Keratinocyte (primary cell): ENCODE measurements at regions not wholly inside any gene's neighbourhood (a gene's known extent, or its start where the extent isn't known, plus 50 kb on each side); places are given as distances from the start of the nearest gene placed in this dataset.

Source experiments
- DNase-seq: peaks from one replicate; pipeline ENCODE4 v3.0.0-alpha.2; 2011; ENCODE audit warnings: low read depth, missing footprints, low spot score
- FAIRE-seq: peaks from 2 replicates; lab custom pipeline; 2011; peaks lifted over from hg19 to GRCh38; lab: Jason Lieb, UNC
- H2AFZ ChIP-seq: 2 replicates; pipeline ENCODE4 v1.6.0; 2012; ENCODE audit warnings: low read length, control low read depth, inconsistent platforms; ENCODE audit not compliant: control insufficient read depth
- H3K27ac ChIP-seq: 2 replicates; pipeline ENCODE4 v1.5.1; 2011; ENCODE audit warnings: low read length; ENCODE audit not compliant: control insufficient read depth, insufficient read depth
- H3K27me3 ChIP-seq: 3 replicates; pipeline ENCODE4 v1.6.0; 2011; ENCODE audit warnings: low read length; ENCODE audit not compliant: control insufficient read depth, insufficient read depth; ENCODE audit errors: extremely low read depth
- H3K36me3 ChIP-seq, 2 experiments: 2 replicates in 1 of 2; 3 replicates in 1 of 2; pipeline ENCODE4 v1.5.1; 2011; ENCODE audit warnings: low read length in 2 of 2, mild to moderate bottlenecking in 1 of 2; ENCODE audit not compliant: control insufficient read depth in 2 of 2, insufficient read depth in 2 of 2; ENCODE audit errors: extremely low read depth in 1 of 2
- H3K4me1 ChIP-seq: 3 replicates; pipeline ENCODE4 v1.5.1; 2011; ENCODE audit warnings: low read length; ENCODE audit not compliant: control insufficient read depth, insufficient read depth; ENCODE audit errors: extremely low read depth
- H3K4me2 ChIP-seq: 3 replicates; pipeline ENCODE4 v1.6.0; 2011; ENCODE audit warnings: low read depth, low read length; ENCODE audit not compliant: control insufficient read depth, insufficient read depth; ENCODE audit errors: extremely low read depth
- H3K4me3 ChIP-seq, 3 experiments: fragments of 200-600 bp in 1 of 3; sonication (generic) in 1 of 3; 2 replicates in 2 of 3; 3 replicates in 1 of 3; pipeline ENCODE4 v1.5.1; 2011 to 2016; ENCODE audit warnings: low read length in 3 of 3, mild to moderate bottlenecking in 3 of 3, control low read depth in 2 of 3, inconsistent platforms in 1 of 3, low read depth in 1 of 3, mixed read lengths in 1 of 3, mixed run types in 1 of 3, moderate library complexity in 1 of 3; ENCODE audit not compliant: control insufficient read depth in 2 of 3, insufficient read depth in 2 of 3; ENCODE audit errors: extremely low read depth in 1 of 3
- H3K79me2 ChIP-seq: 2 replicates; pipeline ENCODE4 v1.6.0; 2012; ENCODE audit warnings: low read length; ENCODE audit not compliant: control insufficient read depth, insufficient read depth
- H3K9ac ChIP-seq: 3 replicates; pipeline ENCODE4 v1.6.0; 2011; ENCODE audit warnings: low read length; ENCODE audit not compliant: control insufficient read depth, insufficient read depth; ENCODE audit errors: extremely low read depth
- H3K9me1 ChIP-seq: 3 replicates; pipeline ENCODE4 v1.6.0; 2011; ENCODE audit warnings: low read length; ENCODE audit not compliant: control insufficient read depth, insufficient read depth; ENCODE audit errors: extremely low read depth
- H3K9me3 ChIP-seq: 2 replicates; pipeline ENCODE4 v1.5.1; 2012; ENCODE audit warnings: low read depth, low read length; ENCODE audit not compliant: control insufficient read depth
- H4K20me1 ChIP-seq: 3 replicates; pipeline ENCODE4 v1.6.0; 2011; ENCODE audit warnings: low read length; ENCODE audit not compliant: control insufficient read depth, insufficient read depth; ENCODE audit errors: extremely low read depth
- EZH2 ChIP-seq: IDR thresholded peaks from one replicate; pipeline ENCODE4 v1.6.1; 2012; ENCODE audit warnings: inconsistent platforms, mild to moderate bottlenecking, low read length, moderate library complexity
- dilution Hi-C: fragments of 300-500 bp; cut with MboI; formaldehyde crosslinking; loops from one replicate; pipeline ENCODE4 v1.7.0; 2020; ENCODE audit warnings: low sequenced_read_pairs; ENCODE audit not compliant: extremely low pct_ligation_motif_present
- TF ChIP-seq, protein P1 (sequence below), 3 experiments: IDR thresholded peaks in 1 of 3; conservative IDR thresholded peaks in 1 of 3; optimal IDR thresholded peaks in 1 of 3; 2 replicates in 2 of 3; 3 replicates in 1 of 3; pipeline versions ENCODE3 to v1.5.1; 2011; ENCODE audit warnings: low read length in 3 of 3, mild to moderate bottlenecking in 3 of 3, moderate library complexity in 2 of 3, control low read depth in 1 of 3, inconsistent platforms in 1 of 3; ENCODE audit not compliant: insufficient read depth in 2 of 3; ENCODE audit errors: extremely low read depth in 1 of 3

DNA sequence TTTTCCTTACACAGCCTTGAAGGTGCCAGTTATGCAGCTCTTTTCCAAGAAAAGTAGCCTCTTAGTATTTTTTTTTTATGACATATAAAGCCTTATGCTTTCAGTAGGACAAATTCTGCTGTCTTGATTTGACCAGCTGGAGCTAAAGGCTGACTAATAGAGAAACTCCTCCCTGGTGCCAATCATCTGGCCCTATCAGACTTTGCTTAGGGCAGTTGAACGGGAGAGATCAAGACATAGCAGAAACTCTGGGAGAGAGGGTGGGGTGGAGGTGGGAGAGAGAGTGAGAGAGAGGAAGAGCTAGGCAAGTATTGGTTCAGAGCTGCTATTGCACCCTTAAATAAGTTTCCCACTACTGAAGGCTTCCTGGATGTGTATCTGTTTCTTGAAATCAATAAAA lies 100.2 kb downstream of the SEC61B start:
- H4K20me1 ChIP-seq: no peaks in the 10 kb centered on the region
- FAIRE-seq: no peak
- no peak overlapping the region for H3K27ac ChIP-seq
- H3K4me3 ChIP-seq: no peak overlapping the region
- no peak overlapping the region for H3K4me2 ChIP-seq
- H3K9me1 ChIP-seq: no peaks in the 10 kb centered on the region
- no peak for DNase-seq
- no peak overlapping the region for H2AFZ ChIP-seq
- H3K9me3 ChIP-seq: no peaks in the 10 kb centered on the region
- H3K9ac ChIP-seq: no peak overlapping the region
- no peaks in the 10 kb centered on the region for H3K4me1 ChIP-seq
- TF ChIP-seq EZH2: no peak
- TF ChIP-seq, protein P1, sequence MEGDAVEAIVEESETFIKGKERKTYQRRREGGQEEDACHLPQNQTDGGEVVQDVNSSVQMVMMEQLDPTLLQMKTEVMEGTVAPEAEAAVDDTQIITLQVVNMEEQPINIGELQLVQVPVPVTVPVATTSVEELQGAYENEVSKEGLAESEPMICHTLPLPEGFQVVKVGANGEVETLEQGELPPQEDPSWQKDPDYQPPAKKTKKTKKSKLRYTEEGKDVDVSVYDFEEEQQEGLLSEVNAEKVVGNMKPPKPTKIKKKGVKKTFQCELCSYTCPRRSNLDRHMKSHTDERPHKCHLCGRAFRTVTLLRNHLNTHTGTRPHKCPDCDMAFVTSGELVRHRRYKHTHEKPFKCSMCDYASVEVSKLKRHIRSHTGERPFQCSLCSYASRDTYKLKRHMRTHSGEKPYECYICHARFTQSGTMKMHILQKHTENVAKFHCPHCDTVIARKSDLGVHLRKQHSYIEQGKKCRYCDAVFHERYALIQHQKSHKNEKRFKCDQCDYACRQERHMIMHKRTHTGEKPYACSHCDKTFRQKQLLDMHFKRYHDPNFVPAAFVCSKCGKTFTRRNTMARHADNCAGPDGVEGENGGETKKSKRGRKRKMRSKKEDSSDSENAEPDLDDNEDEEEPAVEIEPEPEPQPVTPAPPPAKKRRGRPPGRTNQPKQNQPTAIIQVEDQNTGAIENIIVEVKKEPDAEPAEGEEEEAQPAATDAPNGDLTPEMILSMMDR (optimal IDR thresholded peaks at IDR 0.05 in 1 of 3, IDR thresholded peaks at IDR 0.05 in 1 of 3, conservative IDR thresholded peaks at IDR 0.05 in 1 of 3; ENCODE audit: extremely low read depth in 1 of 3, insufficient read depth in 2 of 3, low read length in 3 of 3): no peak
- H3K36me3 ChIP-seq: no peaks in the 10 kb centered on the region
- no peaks in the 10 kb centered on the region for H3K79me2 ChIP-seq
- no peaks in the 10 kb centered on the region for H3K27me3 ChIP-seq
- dilution Hi-C loops: no loop called here

DNA sequence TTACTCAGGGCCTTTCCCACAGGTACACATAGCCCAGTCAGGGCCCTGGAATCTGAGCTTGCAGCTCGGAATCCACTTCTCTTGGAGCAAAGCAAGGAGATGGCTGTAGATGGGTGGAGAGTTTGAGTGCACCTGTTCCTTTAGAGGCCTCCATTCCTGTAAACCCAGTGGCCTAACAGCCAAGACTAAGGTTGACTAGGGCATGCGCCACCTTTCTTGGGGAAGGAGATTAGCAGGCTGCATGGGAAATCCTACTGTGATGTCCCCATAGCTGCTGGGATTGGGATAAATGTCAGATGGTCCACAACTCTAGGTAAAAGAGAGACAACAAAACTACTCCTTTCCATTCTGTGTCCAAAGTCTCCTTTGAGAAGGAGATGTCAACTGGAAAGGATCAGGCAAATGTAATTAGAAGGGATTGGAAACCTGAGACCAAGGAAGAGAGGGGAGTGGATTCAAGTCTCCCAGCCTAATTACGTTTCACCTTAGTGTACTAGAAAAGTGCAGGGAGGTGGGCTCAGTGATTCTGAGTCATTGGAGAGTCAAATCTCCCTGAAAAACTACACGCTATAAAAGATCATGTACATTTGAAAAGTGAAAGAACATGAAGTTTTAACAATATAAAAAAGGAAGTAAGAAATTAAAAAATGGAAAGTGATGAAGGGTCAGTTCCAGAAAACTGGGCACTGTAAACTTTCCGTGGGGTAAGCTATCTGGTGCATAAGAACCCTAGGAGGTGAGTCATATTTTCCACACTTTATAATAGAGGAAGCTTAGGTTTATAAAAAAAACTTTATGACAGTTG lies 104.2 kb downstream of the SEC61B start:
- Histone ChIP-seq H3K9me3 (no peaks in the 10 kb centered on the region), H3K79me2 (no peaks in the 10 kb centered on the region), H3K27ac (no peak overlapping the region), H3K27me3 (no peaks in the 10 kb centered on the region), H2AFZ (no peak overlapping the region), H3K36me3 (no peaks in the 10 kb centered on the region), H4K20me1 (no peaks in the 10 kb centered on the region), H3K4me2 (no peak overlapping the region), H3K9me1 (no peaks in the 10 kb centered on the region), H3K9ac (no peak overlapping the region), H3K4me1 (no peaks in the 10 kb centered on the region), H3K4me3 (no peak overlapping the region)
- no peak for DNase-seq
- TF ChIP-seq, protein P1 (optimal IDR thresholded peaks at IDR 0.05 in 1 of 3, IDR thresholded peaks at IDR 0.05 in 1 of 3, conservative IDR thresholded peaks at IDR 0.05 in 1 of 3; ENCODE audit: extremely low read depth in 1 of 3, insufficient read depth in 2 of 3, low read length in 3 of 3): no peak
- TF ChIP-seq EZH2: no peak
- dilution Hi-C loops: no loop called here
- FAIRE-seq: no peak
